ENCODE measurements at regions not wholly inside any gene's neighbourhood (a gene's known extent, or its start where the extent isn't known, plus 50 kb on each side); places are given as distances from the start of the nearest gene placed in this dataset.

DNA sequence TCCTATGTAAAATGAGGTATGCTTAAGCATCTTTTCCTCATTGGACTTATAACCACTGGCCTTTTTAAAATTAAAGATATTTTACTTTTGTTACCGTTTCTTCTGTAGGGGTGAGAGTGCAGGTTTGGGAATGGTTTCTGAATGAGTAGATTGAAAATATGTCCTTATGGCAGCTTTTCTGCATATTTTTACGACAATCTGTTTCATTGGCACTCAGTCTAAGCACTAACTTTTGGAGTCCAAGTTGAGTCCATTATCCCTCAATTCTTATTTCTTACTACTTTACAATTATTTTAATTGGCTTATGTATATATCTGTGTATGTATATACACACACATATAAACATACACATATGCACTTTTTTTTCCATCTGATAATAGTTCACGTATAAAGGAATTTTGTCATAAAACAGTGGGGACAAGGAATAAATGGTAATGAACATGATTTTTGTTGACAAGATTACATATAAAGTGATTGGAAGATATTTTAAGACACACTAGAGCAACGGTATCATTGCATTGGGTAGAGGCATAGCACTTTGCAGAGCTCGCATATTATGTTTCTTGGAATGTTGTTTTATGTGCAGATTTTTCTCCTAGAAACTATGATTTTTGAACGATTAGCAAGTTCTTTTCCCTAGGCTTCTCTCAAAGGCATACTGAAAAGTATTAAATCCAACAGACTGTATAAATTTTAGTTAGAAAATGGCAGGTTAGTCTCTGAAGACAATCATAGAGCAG lies 133.0 kb downstream of the FAT4 start:
- H3K4me3 ChIP-seq (ENCODE audit: low read length) = no peak overlapping the region
- H3K9me3 ChIP-seq (ENCODE audit: low read length) = peaks cover 6% of the 10 kb centered on the region
- H3K27me3 ChIP-seq (ENCODE audit: insufficient read depth, low read length) = no peaks in the 10 kb centered on the region
- peaks cover 42% of the 10 kb centered on the region for H3K36me3 ChIP-seq (ENCODE audit: insufficient read depth, low read length)
- H3K4me1 ChIP-seq (ENCODE audit: insufficient read depth, low read length) = no peaks in the 10 kb centered on the region
- no peak overlapping the region for H2AFZ ChIP-seq (ENCODE audit: low read depth, low read length)

DNA sequence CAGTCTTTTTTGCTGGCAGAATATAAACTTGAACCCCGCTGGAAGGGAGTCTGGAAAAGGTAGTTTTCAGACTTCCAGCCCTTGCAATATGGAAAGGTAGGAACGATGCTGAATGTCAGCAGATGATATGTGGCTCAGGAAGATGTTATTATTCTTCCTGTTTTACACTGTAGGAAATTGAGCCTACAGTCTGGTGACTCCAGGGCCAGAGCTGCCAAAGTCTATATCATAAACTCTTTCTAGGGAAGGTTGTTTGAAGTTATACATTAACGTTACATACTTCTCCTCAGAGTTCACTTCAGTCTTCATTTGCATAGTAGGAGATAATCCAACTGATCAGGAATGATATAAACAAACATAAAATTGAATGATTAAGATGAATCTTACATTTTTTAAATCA lies 141.3 kb downstream of the FAT4 start:
- Histone ChIP-seq H3K4me3 (ENCODE audit: low read length) (no peak overlapping the region), H3K27me3 (ENCODE audit: insufficient read depth, low read length) (no peaks in the 10 kb centered on the region), H2AFZ (ENCODE audit: low read depth, low read length) (no peak overlapping the region), H3K36me3 (ENCODE audit: insufficient read depth, low read length) (peaks cover 23% of the 10 kb centered on the region), H3K4me1 (ENCODE audit: insufficient read depth, low read length) (no peaks in the 10 kb centered on the region), H3K9me3 (ENCODE audit: low read length) (no peaks in the 10 kb centered on the region)

DNA sequence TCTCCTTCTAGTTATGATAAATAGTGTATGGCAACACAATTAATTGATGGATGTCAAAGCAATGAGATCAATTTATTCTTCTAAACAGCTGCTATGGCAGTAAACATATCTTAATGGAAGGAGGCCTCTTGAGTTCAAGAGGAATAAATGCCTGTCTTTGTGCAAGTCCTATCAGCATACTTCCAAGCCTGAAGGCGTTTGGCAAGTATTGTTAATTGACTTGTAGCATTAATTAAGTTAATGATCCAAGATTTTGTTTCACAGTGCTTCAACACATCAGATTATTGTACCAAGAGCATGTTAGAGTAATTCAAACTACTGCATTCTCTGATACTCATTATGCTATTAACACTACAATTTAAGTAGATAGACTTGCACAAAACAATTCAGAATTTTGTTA lies 144.8 kb downstream of the FAT4 start:
- H3K27me3 ChIP-seq (ENCODE audit: insufficient read depth, low read length) = no peaks in the 10 kb centered on the region

DNA sequence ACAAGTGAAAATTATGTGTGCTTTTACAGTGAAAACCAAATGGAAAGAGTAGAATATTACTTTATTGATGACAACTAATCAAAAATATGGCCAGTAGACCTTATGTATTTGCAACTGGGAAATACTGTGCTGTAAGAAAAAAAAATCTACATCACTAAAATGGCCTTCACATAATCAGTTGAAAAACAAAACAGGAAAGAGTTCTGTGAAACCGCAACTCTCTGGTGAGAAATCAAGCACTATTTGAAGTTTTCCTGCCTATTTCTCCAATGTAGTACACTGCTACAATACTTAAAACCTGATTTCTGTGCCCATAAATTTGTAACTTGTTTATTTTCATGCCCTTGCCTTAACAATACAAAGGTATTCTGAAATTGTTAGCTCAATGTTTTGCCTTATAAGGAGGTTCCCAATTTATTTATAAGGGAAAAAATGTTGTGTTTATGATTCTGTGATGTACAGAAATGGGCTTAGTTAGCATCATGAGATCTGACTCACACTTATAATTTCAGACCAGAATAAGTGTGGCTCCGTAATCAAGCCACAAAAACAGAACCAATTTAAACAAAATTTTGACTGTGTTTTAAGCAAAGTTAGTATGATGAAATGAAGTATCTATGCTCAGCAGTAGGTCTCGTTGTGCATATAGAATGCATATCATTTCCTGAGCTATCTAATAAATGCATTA lies 147.1 kb downstream of the FAT4 start:
- Histone ChIP-seq H3K4me1 (ENCODE audit: insufficient read depth, low read length) (no peaks in the 10 kb centered on the region), H3K9me3 (ENCODE audit: low read length) (no peaks in the 10 kb centered on the region), H2AFZ (ENCODE audit: low read depth, low read length) (no peak overlapping the region), H3K4me3 (ENCODE audit: low read length) (no peak overlapping the region), H3K27me3 (ENCODE audit: insufficient read depth, low read length) (no peaks in the 10 kb centered on the region), H3K36me3 (ENCODE audit: insufficient read depth, low read length) (no peaks in the 10 kb centered on the region)

More for the DNA sequence above, 144.8 kb downstream of the FAT4 start:
- Histone ChIP-seq H3K36me3 (ENCODE audit: insufficient read depth, low read length) (peaks cover 3% of the 10 kb centered on the region), H3K4me3 (ENCODE audit: low read length) (no peak overlapping the region), H2AFZ (ENCODE audit: low read depth, low read length) (no peak overlapping the region), H3K4me1 (ENCODE audit: insufficient read depth, low read length) (no peaks in the 10 kb centered on the region), H3K9me3 (ENCODE audit: low read length) (no peaks in the 10 kb centered on the region)

DNA sequence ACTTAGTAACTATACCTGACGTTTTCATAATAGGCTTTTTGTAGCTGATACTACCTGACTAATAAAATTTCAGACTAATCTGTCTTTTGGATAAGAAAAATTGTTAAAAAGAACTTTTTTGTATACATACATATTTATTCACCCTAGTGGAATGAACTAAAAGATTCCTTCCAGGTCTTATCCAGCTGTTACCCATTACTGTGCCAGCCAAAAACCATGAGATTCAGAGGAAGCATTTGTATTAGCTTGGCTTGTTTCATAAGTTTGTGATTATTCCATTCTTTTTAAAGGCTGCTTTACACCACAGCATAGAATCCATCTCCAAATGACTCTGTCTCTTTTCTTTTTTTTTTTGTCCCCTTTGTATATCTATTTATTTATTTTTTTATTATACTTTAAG lies 149.4 kb downstream of the FAT4 start:
- H3K4me3 ChIP-seq (ENCODE audit: low read length) = no peak overlapping the region
- no peaks in the 10 kb centered on the region for H3K27me3 ChIP-seq (ENCODE audit: insufficient read depth, low read length)
- peaks cover 3% of the 10 kb centered on the region for H3K9me3 ChIP-seq (ENCODE audit: low read length)
- H3K36me3 ChIP-seq (ENCODE audit: insufficient read depth, low read length) = peaks cover 6% of the 10 kb centered on the region
- H3K4me1 ChIP-seq (ENCODE audit: insufficient read depth, low read length) = no peaks in the 10 kb centered on the region
- H2AFZ ChIP-seq (ENCODE audit: low read depth, low read length) = no peak overlapping the region

DNA sequence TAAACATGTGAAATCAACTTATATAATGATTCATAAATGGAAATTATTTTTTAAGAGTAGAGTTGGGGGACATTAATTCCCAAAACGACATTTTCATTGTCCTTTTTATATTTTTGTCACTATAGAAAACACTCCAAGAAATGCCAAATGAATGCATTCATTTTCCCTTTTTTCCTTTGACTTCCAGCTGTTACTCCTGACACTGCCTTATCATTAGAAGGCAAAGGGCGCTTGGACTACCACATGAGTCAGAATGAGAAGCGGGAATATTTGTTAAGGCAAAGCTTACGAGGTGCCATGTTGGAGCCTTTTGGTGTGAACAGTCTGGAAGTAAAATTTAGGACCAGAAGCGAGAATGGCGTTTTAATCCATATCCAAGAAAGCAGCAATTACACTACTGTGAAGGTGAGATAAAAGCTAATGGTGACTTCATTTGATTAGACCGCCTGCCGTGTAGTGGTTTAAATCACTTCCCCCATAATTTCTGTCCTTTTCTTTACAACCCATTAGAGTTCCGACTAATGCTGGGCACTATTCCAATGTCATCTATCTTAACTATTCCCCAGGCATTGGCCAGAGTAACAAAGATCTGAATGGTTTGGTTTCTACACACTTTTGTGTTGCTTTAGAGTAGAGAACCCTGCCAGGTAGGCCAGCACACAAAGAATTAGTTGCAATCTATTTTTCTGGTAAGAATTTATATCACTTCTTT lies 166.7 kb downstream of the FAT4 start:
- H3K4me1 ChIP-seq (ENCODE audit: insufficient read depth, low read length) = no peaks in the 10 kb centered on the region
- H3K27me3 ChIP-seq (ENCODE audit: insufficient read depth, low read length) = no peaks in the 10 kb centered on the region
- no peak overlapping the region for H3K4me3 ChIP-seq (ENCODE audit: low read length)
- peaks cover 31% of the 10 kb centered on the region for H3K36me3 ChIP-seq (ENCODE audit: insufficient read depth, low read length)
- no peaks in the 10 kb centered on the region for H3K9me3 ChIP-seq (ENCODE audit: low read length)
- no peak overlapping the region for H2AFZ ChIP-seq (ENCODE audit: low read depth, low read length)

DNA sequence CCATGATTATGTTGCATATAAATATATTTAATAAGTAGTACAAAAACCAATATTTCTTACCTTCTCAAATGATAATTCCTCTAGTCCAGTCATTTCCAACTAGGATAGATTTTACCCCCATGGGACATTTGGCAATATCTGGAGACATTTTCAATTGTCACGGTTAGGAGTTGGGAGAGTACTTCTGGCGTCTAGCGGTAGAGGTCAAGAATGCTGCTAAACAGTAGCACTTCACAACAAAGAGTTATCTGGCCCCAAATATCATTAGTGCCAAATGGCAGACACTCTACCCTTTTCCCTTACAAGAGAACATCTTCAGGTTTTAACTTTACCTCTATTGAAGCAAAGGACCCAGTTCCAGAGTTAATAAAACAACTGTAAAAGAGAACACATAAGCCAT lies 168.1 kb downstream of the FAT4 start:
- Histone ChIP-seq H3K9me3 (ENCODE audit: low read length) (no peaks in the 10 kb centered on the region), H3K4me1 (ENCODE audit: insufficient read depth, low read length) (no peaks in the 10 kb centered on the region), H3K27me3 (ENCODE audit: insufficient read depth, low read length) (no peaks in the 10 kb centered on the region), H2AFZ (ENCODE audit: low read depth, low read length) (no peak overlapping the region), H3K4me3 (ENCODE audit: low read length) (no peak overlapping the region), H3K36me3 (ENCODE audit: insufficient read depth, low read length) (peaks cover 39% of the 10 kb centered on the region)

DNA sequence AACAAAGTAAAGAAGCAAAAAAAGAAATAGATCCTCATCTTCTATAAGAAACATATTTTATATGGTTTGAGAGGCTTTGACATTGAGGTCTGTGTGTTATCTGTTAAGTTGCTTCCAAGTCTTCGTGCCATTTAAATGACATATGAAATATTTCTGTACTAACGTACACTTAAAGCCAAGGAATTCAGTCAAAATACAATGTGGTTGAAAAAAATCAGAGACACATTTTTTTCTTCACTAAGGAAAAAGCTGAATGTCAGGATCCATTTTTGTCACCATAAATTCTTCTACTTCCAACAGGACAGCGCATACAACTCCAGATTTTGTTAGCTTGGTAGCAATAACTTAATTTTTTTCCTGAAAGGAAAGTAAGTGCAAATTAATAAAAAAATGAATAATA lies 168.5 kb downstream of the FAT4 start:
- H3K36me3 ChIP-seq (ENCODE audit: insufficient read depth, low read length) = peaks cover 41% of the 10 kb centered on the region
- no peaks in the 10 kb centered on the region for H3K4me1 ChIP-seq (ENCODE audit: insufficient read depth, low read length)
- no peaks in the 10 kb centered on the region for H3K9me3 ChIP-seq (ENCODE audit: low read length)
- H3K27me3 ChIP-seq (ENCODE audit: insufficient read depth, low read length) = no peaks in the 10 kb centered on the region
- no peak overlapping the region for H3K4me3 ChIP-seq (ENCODE audit: low read length)
- no peak overlapping the region for H2AFZ ChIP-seq (ENCODE audit: low read depth, low read length)

DNA sequence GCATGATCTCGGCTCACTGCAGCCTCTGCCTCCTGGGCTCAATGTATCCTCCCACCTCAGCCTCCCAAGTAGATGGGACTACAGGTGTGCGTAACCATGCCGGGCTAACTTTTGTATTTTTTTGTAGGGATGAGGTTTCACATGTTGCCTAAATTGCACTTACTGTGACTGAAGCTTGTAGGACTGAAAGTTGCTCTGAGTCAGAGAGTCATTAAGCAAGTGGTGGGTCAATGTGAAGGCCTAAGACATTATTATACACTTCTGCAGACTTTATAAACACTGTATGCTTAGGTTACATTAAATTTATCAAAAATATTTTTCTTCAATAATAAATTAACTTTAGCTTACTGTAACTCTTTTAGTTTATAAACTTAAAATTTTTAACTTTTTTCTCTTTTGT lies 170.2 kb downstream of the FAT4 start:
- H3K4me1 ChIP-seq (ENCODE audit: insufficient read depth, low read length) = no peaks in the 10 kb centered on the region
- no peak overlapping the region for H2AFZ ChIP-seq (ENCODE audit: low read depth, low read length)
- H3K9me3 ChIP-seq (ENCODE audit: low read length) = peaks cover 1% of the 10 kb centered on the region
- H3K36me3 ChIP-seq (ENCODE audit: insufficient read depth, low read length) = peaks cover 41% of the 10 kb centered on the region
- H3K27me3 ChIP-seq (ENCODE audit: insufficient read depth, low read length) = no peaks in the 10 kb centered on the region
- no peak overlapping the region for H3K4me3 ChIP-seq (ENCODE audit: low read length)

DNA sequence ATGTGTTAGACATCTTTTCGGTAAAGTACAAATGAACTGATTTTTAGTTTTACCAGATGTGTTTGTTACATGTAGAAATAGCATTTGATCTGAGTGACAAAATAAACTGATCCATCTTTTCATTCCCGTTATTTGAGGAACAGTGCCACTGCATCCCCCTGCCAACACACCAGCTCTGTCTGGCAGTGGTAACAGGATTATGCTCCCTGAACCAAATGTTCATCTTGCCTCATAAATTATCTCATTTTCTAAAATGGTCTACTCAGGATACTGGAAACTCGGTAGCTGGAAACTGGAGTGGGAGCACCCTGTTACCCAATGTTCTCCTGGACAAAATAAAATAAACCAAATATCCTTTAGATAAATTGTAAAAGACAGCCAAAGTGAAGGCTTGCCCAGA lies 171.6 kb downstream of the FAT4 start:
- Histone ChIP-seq H3K36me3 (ENCODE audit: insufficient read depth, low read length) (peaks cover 54% of the 10 kb centered on the region), H3K4me3 (ENCODE audit: low read length) (no peak overlapping the region)

DNA sequence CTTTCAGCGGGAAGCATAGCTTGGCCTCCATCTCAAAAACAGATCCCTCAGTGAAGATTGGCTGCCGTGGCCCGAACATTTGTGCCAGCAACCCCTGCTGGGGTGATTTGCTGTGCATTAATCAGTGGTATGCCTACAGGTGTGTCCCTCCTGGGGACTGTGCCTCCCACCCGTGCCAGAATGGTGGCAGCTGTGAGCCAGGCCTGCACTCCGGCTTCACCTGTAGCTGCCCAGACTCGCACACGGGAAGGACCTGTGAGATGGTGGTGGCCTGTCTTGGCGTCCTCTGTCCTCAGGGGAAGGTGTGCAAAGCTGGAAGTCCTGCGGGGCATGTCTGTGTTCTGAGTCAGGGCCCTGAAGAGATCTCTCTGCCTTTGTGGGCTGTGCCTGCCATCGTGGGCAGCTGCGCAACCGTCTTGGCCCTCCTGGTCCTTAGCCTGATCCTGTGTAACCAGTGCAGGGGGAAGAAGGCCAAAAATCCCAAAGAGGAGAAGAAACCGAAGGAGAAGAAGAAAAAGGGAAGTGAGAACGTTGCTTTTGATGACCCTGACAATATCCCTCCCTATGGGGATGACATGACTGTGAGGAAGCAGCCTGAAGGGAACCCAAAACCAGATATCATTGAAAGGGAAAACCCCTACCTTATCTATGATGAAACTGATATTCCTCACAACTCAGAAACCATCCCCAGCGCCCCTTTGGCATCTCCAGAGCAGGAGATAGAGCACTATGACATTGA lies 175.4 kb downstream of the FAT4 start:
- no peaks in the 10 kb centered on the region for H3K27me3 ChIP-seq (ENCODE audit: insufficient read depth, low read length)

More for the DNA sequence above, 171.6 kb downstream of the FAT4 start:
- no peak overlapping the region for H2AFZ ChIP-seq (ENCODE audit: low read depth, low read length)
- peaks cover 7% of the 10 kb centered on the region for H3K9me3 ChIP-seq (ENCODE audit: low read length)
- no peaks in the 10 kb centered on the region for H3K27me3 ChIP-seq (ENCODE audit: insufficient read depth, low read length)
- H3K4me1 ChIP-seq (ENCODE audit: insufficient read depth, low read length) = no peaks in the 10 kb centered on the region

DNA sequence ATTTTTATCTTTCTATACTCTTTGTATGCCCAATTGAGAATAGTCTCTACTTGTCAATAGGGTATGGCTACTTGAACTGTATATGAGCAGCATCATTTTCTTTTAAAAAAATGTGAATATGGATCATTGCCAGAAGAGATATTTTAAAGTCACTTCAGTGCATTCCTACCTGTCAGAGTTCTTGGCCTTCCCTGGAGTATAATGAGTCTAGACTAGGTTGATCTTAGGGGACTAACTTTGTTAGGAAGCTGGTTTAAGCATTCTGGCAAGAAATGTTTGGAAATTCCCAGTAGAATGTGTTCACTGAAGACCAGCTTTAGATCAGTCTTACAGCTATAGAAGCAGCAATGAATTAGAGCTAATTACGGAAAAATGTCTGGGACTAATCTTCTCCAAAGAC lies 178.2 kb downstream of the FAT4 start:
- Histone ChIP-seq H3K4me1 (ENCODE audit: insufficient read depth, low read length) (no peaks in the 10 kb centered on the region), H3K4me3 (ENCODE audit: low read length) (no peak overlapping the region), H2AFZ (ENCODE audit: low read depth, low read length) (no peak overlapping the region), H3K27me3 (ENCODE audit: insufficient read depth, low read length) (no peaks in the 10 kb centered on the region), H3K9me3 (ENCODE audit: low read length) (peaks cover 7% of the 10 kb centered on the region), H3K36me3 (ENCODE audit: insufficient read depth, low read length) (peaks cover 23% of the 10 kb centered on the region)

More for the DNA sequence above, 175.4 kb downstream of the FAT4 start:
- Histone ChIP-seq H3K36me3 (ENCODE audit: insufficient read depth, low read length) (peaks cover 32% of the 10 kb centered on the region), H3K4me1 (ENCODE audit: insufficient read depth, low read length) (no peaks in the 10 kb centered on the region), H2AFZ (ENCODE audit: low read depth, low read length) (no peak overlapping the region), H3K9me3 (ENCODE audit: low read length) (peaks cover 7% of the 10 kb centered on the region), H3K4me3 (ENCODE audit: low read length) (no peak overlapping the region)

DNA sequence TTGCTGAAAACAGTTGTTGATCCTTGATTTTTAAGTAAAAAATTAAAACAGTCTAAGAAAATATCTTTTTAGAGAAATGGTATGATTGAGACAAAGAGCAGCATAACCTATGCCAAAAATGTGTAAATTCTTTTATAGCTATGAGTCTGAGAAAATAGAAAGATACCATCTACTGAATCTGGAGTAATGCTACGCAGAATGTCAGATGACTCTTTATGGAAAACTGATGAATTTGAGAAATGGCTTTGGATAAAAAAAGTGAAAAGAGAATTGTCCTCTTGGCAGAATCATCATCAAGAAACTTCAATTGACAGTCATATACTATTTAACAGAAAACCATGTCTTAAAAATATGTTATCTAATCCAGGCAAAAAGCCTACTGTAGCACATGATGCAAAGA lies 183.1 kb downstream of the FAT4 start:
- Histone ChIP-seq H3K4me3 (ENCODE audit: low read length) (no peak overlapping the region), H3K27me3 (ENCODE audit: insufficient read depth, low read length) (no peaks in the 10 kb centered on the region), H3K9me3 (ENCODE audit: low read length) (no peaks in the 10 kb centered on the region), H2AFZ (ENCODE audit: low read depth, low read length) (no peak overlapping the region), H3K4me1 (ENCODE audit: insufficient read depth, low read length) (peaks cover 13% of the 10 kb centered on the region), H3K36me3 (ENCODE audit: insufficient read depth, low read length) (no peaks in the 10 kb centered on the region)

Measured in neuron (in vitro differentiated cells).